Hepatocyte (in vitro differentiated cells): ENCODE measurements at regions not wholly inside any gene's neighbourhood (a gene's known extent, or its start where the extent isn't known, plus 50 kb on each side); places are given as distances from the start of the nearest gene placed in this dataset.

Experiments
- DNase-seq: peaks from one replicate; pipeline ENCODE4 v3.0.0-alpha.2; 2016; ENCODE audit warnings: low spot score
- H2AFZ ChIP-seq: fragments of 200-600 bp; sonication (generic); 2 replicates; pipeline ENCODE4 v1.6.0; 2016; ENCODE audit warnings: antibody characterized with exemption, mild to moderate bottlenecking
- H3K27ac ChIP-seq: fragments of 200-600 bp; sonication (generic); 2 replicates; pipeline ENCODE4 v1.5.1; 2016; ENCODE audit warnings: mild to moderate bottlenecking
- H3K27me3 ChIP-seq: fragments of 200-600 bp; sonication (generic); 2 replicates; pipeline ENCODE4 v1.6.1; 2016
- H3K36me3 ChIP-seq: fragments of 200-600 bp; sonication (generic); replicated peaks from 2 replicates; pipeline ENCODE4 v1.5.1; 2016; ENCODE audit warnings: low read depth; ENCODE audit not compliant: insufficient read depth
- H3K4me1 ChIP-seq: fragments of 200-600 bp; sonication (generic); 2 replicates; pipeline ENCODE4 v1.5.1; 2016; ENCODE audit warnings: mild to moderate bottlenecking, moderate library complexity; ENCODE audit not compliant: insufficient read depth
- H3K4me2 ChIP-seq: fragments of 200-600 bp; sonication (generic); 2 replicates; pipeline ENCODE4 v1.6.0; 2016
- H3K4me3 ChIP-seq: fragments of 200-600 bp; sonication (generic); 2 replicates; pipeline ENCODE4 v1.5.1; 2016; ENCODE audit warnings: mild to moderate bottlenecking
- H3K79me2 ChIP-seq: fragments of 200-600 bp; sonication (generic); 2 replicates; pipeline ENCODE4 v1.6.0; 2017; ENCODE audit warnings: mild to moderate bottlenecking
- H3K9me2 ChIP-seq: fragments of 200-600 bp; sonication (generic); replicated peaks from 2 replicates; pipeline ENCODE4 v1.6.0; 2017; ENCODE audit warnings: mild to moderate bottlenecking; ENCODE audit not compliant: insufficient read depth
- H3K9me3 ChIP-seq: fragments of 200-600 bp; sonication (generic); 2 replicates; pipeline ENCODE4 v1.5.1; 2016; ENCODE audit warnings: low read depth, mild to moderate bottlenecking
- H4K20me1 ChIP-seq: fragments of 200-600 bp; sonication (generic); 2 replicates; pipeline ENCODE4 v1.6.0; 2016; ENCODE audit warnings: mild to moderate bottlenecking; ENCODE audit not compliant: insufficient read depth, poor library complexity, severe bottlenecking
- EZH2 ChIP-seq: fragments of 200-600 bp; sonication (generic); IDR thresholded peaks from 2 replicates; pipeline ENCODE4 v1.6.1; 2016; ENCODE audit warnings: antibody characterized with exemption, mild to moderate bottlenecking, borderline replicate concordance
- EZH2phosphoT487 ChIP-seq: fragments of 200-600 bp; sonication (generic); IDR thresholded peaks from one replicate; pipeline ENCODE4 v1.6.1; 2018; ENCODE audit warnings: antibody characterized with exemption, mild to moderate bottlenecking, low read depth, moderate library complexity; ENCODE audit not compliant: unreplicated experiment, severe bottlenecking
- WGBS: methylation state at CpG from one replicate; pipeline ENCODE4 v1.1.6; 2016; ENCODE audit warnings: low lambda C conversion rate; ENCODE audit errors: missing lambda C conversion rate; 5-methylcytosine and 5-hydroxymethylcytosine counted together
- TF ChIP-seq, protein P1 (sequence below): fragments of 200-600 bp; sonication (generic); IDR thresholded peaks from 2 replicates; pipeline ENCODE4 v1.5.1; 2016; ENCODE audit warnings: antibody characterized with exemption, mild to moderate bottlenecking; ENCODE audit not compliant: poor library complexity

GRCh38 chr21:16797966-16798365, 714.9 kb upstream of the CXADR start:
- Histone ChIP-seq H3K9me2 (no peaks in the 10 kb centered on the region), H3K36me3 (no peaks in the 10 kb centered on the region), H3K79me2 (no peaks in the 10 kb centered on the region), H3K4me3 (no peak overlapping the region), H4K20me1 (no peaks in the 10 kb centered on the region), H3K9me3 (no peaks in the 10 kb centered on the region), H3K27ac (no peak overlapping the region), H3K27me3 (no peaks in the 10 kb centered on the region), H2AFZ (no peak overlapping the region), H3K4me2 (no peak overlapping the region), H3K4me1 (no peaks in the 10 kb centered on the region)
- TF ChIP-seq, protein P1, sequence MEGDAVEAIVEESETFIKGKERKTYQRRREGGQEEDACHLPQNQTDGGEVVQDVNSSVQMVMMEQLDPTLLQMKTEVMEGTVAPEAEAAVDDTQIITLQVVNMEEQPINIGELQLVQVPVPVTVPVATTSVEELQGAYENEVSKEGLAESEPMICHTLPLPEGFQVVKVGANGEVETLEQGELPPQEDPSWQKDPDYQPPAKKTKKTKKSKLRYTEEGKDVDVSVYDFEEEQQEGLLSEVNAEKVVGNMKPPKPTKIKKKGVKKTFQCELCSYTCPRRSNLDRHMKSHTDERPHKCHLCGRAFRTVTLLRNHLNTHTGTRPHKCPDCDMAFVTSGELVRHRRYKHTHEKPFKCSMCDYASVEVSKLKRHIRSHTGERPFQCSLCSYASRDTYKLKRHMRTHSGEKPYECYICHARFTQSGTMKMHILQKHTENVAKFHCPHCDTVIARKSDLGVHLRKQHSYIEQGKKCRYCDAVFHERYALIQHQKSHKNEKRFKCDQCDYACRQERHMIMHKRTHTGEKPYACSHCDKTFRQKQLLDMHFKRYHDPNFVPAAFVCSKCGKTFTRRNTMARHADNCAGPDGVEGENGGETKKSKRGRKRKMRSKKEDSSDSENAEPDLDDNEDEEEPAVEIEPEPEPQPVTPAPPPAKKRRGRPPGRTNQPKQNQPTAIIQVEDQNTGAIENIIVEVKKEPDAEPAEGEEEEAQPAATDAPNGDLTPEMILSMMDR: no peak
- no peak for TF ChIP-seq EZH2
- TF ChIP-seq EZH2phosphoT487: no peak
- WGBS: 69% methylated on average over 2 of the region's 2 CpGs
- no peak for DNase-seq

DNA sequence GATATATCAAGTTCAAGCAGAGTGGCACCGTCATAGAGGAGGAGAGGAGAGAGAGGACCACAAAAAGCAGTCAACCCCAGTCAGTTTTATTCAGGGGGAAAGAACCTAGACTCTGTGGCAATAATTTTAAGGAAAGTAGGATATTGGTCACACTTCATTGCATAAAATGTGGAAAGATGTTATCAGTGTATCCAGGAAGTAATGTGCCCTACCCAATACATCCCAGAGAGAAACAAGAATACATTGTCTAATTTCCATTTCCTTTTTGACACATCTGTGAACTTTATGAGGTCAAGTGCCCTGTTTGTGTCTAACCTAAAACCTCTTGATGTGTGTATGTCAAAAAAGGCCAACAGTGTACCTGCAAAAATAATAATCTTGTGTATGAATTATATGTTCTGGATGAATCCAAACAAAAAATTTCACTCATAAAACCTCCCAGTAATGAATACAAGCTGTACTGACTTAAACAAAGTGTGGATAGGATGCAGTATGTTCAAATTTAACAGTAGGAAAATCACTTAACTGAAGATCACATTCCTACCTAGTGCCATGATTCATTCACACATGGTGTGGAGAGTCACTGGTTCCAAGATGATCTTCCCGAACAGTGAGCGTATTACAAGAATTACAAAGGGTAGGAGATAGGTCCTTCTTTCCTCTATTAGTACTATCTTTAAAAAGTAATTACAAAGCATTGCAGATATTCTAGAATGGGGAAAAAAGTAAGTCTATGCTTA, 712.1 kb upstream of the CXADR start:
- H3K4me2 ChIP-seq: no peak overlapping the region
- no peaks in the 10 kb centered on the region for H3K36me3 ChIP-seq
- H3K4me1 ChIP-seq: no peaks in the 10 kb centered on the region
- WGBS: 93% methylated on average over 3 of the region's 3 CpGs
- H2AFZ ChIP-seq: no peak overlapping the region
- no peaks in the 10 kb centered on the region for H3K9me2 ChIP-seq
- H3K4me3 ChIP-seq: no peak overlapping the region
- no peak for DNase-seq
- no peaks in the 10 kb centered on the region for H4K20me1 ChIP-seq
- H3K9me3 ChIP-seq: peaks cover 6% of the 10 kb centered on the region
- no peak overlapping the region for H3K27ac ChIP-seq
- H3K79me2 ChIP-seq: no peaks in the 10 kb centered on the region
- no peaks in the 10 kb centered on the region for H3K27me3 ChIP-seq
- TF ChIP-seq EZH2 (no peak), EZH2phosphoT487 (no peak)
- TF ChIP-seq, protein P1: no peak

- H3K4me1 ChIP-seq: no peaks in the 10 kb centered on the region
Observed at GRCh38 chr21:16811011-16811410, 701.8 kb upstream of the CXADR start.

More at GRCh38 chr21:16811011-16811410, 701.8 kb upstream of the CXADR start:
- Histone ChIP-seq H3K36me3 (no peaks in the 10 kb centered on the region), H3K9me2 (no peaks in the 10 kb centered on the region), H3K27ac (no peak overlapping the region), H3K27me3 (no peaks in the 10 kb centered on the region), H3K79me2 (no peaks in the 10 kb centered on the region), H3K4me2 (no peak overlapping the region), H2AFZ (no peak overlapping the region), H4K20me1 (no peaks in the 10 kb centered on the region), H3K9me3 (no peaks in the 10 kb centered on the region), H3K4me3 (no peak overlapping the region)
- DNase-seq: no peak
- WGBS: 82% methylated on average over 1 of the region's 1 CpG
- TF ChIP-seq, protein P1: no peak
- TF ChIP-seq EZH2: no peak
- TF ChIP-seq EZH2phosphoT487: no peak
